H1 (cell line): ENCODE measurements at regions not wholly inside any gene's neighbourhood (a gene's known extent, or its start where the extent isn't known, plus 50 kb on each side); places are given as distances from the start of the nearest gene placed in this dataset.

ENCODE experiments used
- CTCF ChIA-PET: fragments of 300-600 bp; sonication (Branson Sonifier 250); formaldehyde crosslinking; loops from one replicate; lab custom pipeline; 2021; ENCODE audit not compliant: partially characterized antibody; lab: Charles Lee
- POLR2A ChIA-PET: fragments of 300-600 bp; sonication (Branson Sonifier 250); formaldehyde crosslinking; loops from one replicate; lab custom pipeline; 2021; ENCODE audit warnings: inconsistent platforms; ENCODE audit not compliant: partially characterized antibody; lab: Charles Lee
- DNase-seq, 2 experiments: peaks; one replicate each; pipeline versions ENCODE4 v3.0.0 to v3.0.0-alpha.2; 2010 to 2022; ENCODE audit warnings: low spot score in 2 of 2, low read depth in 1 of 2, mixed read lengths in 1 of 2
- FAIRE-seq: peaks from 2 replicates; lab custom pipeline; 2011; peaks lifted over from hg19 to GRCh38; lab: Jason Lieb, UNC
- H2AFZ ChIP-seq: 2 replicates; pipeline ENCODE4 v1.8.1; 2012; ENCODE audit warnings: low read length, inconsistent platforms
- H2AK5ac ChIP-seq: 2 replicates; pipeline ENCODE4 v1.6.1; 2013; ENCODE audit warnings: low read depth, low read length
- H2BK120ac ChIP-seq: replicated peaks from 2 replicates; pipeline ENCODE3; 2013; ENCODE audit warnings: low read depth, low read length, inconsistent platforms
- H2BK12ac ChIP-seq: 2 replicates; pipeline ENCODE4 v1.6.1; 2013; ENCODE audit warnings: low read depth, low read length
- H2BK15ac ChIP-seq: 2 replicates; pipeline ENCODE4 v1.6.1; 2013; ENCODE audit warnings: low read length
- H2BK20ac ChIP-seq: 2 replicates; pipeline ENCODE4 v1.6.1; 2013; ENCODE audit warnings: low read length
- H2BK5ac ChIP-seq: 2 replicates; pipeline ENCODE4 v1.6.1; 2013; ENCODE audit warnings: low read depth, low read length
- H3K14ac ChIP-seq: 2 replicates; pipeline ENCODE4 v1.6.1; 2013; ENCODE audit warnings: inconsistent platforms; ENCODE audit not compliant: insufficient read length
- H3K18ac ChIP-seq: 2 replicates; pipeline ENCODE4 v1.6.1; 2013; ENCODE audit warnings: low read length; ENCODE audit errors: extremely low read depth
- H3K23ac ChIP-seq: 2 replicates; pipeline ENCODE4 v1.6.1; 2013; ENCODE audit warnings: inconsistent platforms; ENCODE audit not compliant: insufficient read length
- H3K23me2 ChIP-seq: 2 replicates; pipeline ENCODE4 v1.6.1; 2013; ENCODE audit warnings: low read depth, low read length
- H3K27ac ChIP-seq: 2 replicates; pipeline ENCODE4 v1.6.1; 2011; ENCODE audit warnings: low read depth, low read length, inconsistent platforms
- H3K27me3 ChIP-seq, 4 experiments: replicated peaks in 1 of 4; 1 replicate in 1 of 4; 2 replicates in 3 of 4; pipeline versions ENCODE4 v1.6.1 to v1.8.1; 2011 to 2013; ENCODE audit warnings: low read length in 3 of 4, mild to moderate bottlenecking in 3 of 4, inconsistent platforms in 2 of 4, mixed read lengths in 2 of 4, moderate library complexity in 1 of 4; ENCODE audit not compliant: control insufficient read depth in 3 of 4, insufficient read depth in 3 of 4; ENCODE audit errors: extremely low read depth in 1 of 4
- H3K36me3 ChIP-seq, 4 experiments: 2 replicates each; pipeline versions ENCODE4 v1.6.1 to v1.8.1; 2011 to 2013; ENCODE audit warnings: mild to moderate bottlenecking in 4 of 4, low read length in 3 of 4, moderate library complexity in 2 of 4, control low read depth in 1 of 4, inconsistent platforms in 1 of 4; ENCODE audit not compliant: insufficient read depth in 4 of 4, control insufficient read depth in 2 of 4
- H3K4ac ChIP-seq: replicated peaks from 2 replicates; pipeline ENCODE3; 2013; ENCODE audit warnings: low read length, low read depth, mixed read lengths, inconsistent platforms; ENCODE audit not compliant: insufficient read length
- H3K4me1 ChIP-seq, 4 experiments: replicated peaks in 1 of 4; 1 replicate in 1 of 4; 2 replicates in 3 of 4; pipeline versions ENCODE4 v1.6.1 to v1.8.1; 2011 to 2013; ENCODE audit warnings: low read length in 3 of 4, inconsistent platforms in 2 of 4, mixed read lengths in 1 of 4; ENCODE audit not compliant: insufficient read depth in 4 of 4, control insufficient read depth in 3 of 4
- H3K4me2 ChIP-seq, 2 experiments: 2 replicates each; pipeline versions ENCODE4 v1.6.1 to v1.8.1; 2011 to 2013; ENCODE audit warnings: low read depth in 2 of 2, low read length in 2 of 2, control low read depth in 1 of 2, inconsistent platforms in 1 of 2, mild to moderate bottlenecking in 1 of 2; ENCODE audit not compliant: insufficient read depth in 1 of 2
- H3K4me3 ChIP-seq, 4 experiments: fragments of 200-600, 300-600 bp in 1 of 4; sonication (generic), shearing (Covaris generic), sonication (Bioruptor Twin) in 1 of 4; 2 replicates each; pipeline versions ENCODE4 v1.5.1 to v1.8.1; 2011 to 2016; ENCODE audit warnings: low read length in 4 of 4, low read depth in 3 of 4, control low read depth in 2 of 4, inconsistent platforms in 2 of 4, mild to moderate bottlenecking in 2 of 4, mixed read lengths in 1 of 4, moderate library complexity in 1 of 4; ENCODE audit not compliant: insufficient read depth in 2 of 4; ENCODE audit errors: extremely low read depth in 1 of 4
- H3K56ac ChIP-seq: replicated peaks from 2 replicates; pipeline ENCODE3; 2013; ENCODE audit warnings: low read depth, mild to moderate bottlenecking, mixed read lengths, low read length, inconsistent platforms; ENCODE audit not compliant: insufficient read length
- H3K79me1 ChIP-seq: 2 replicates; pipeline ENCODE4 v1.6.1; 2013; ENCODE audit warnings: low read depth, low read length, control low read depth
- H3K79me2 ChIP-seq, 2 experiments: 2 replicates each; pipeline versions ENCODE4 v1.6.1 to v1.8.1; 2012 to 2013; ENCODE audit warnings: low read length in 2 of 2, mild to moderate bottlenecking in 2 of 2, inconsistent platforms in 1 of 2; ENCODE audit not compliant: insufficient read depth in 2 of 2, control insufficient read depth in 1 of 2
- H3K9ac ChIP-seq, 4 experiments: replicated peaks in 1 of 4; 1 replicate in 1 of 4; 2 replicates in 3 of 4; pipeline versions ENCODE4 v1.6.1 to v1.8.1; 2011 to 2013; ENCODE audit warnings: low read depth in 3 of 4, low read length in 3 of 4, control low read depth in 2 of 4, mild to moderate bottlenecking in 2 of 4, moderate library complexity in 2 of 4, inconsistent platforms in 1 of 4; ENCODE audit errors: extremely low read depth in 1 of 4
- H3K9me3 ChIP-seq, 2 experiments: 2 replicates each; pipeline versions ENCODE4 v1.6.1 to v1.8.1; 2012 to 2013; ENCODE audit warnings: mild to moderate bottlenecking in 2 of 2, moderate library complexity in 2 of 2, control low read depth in 1 of 2, inconsistent platforms in 1 of 2, low read depth in 1 of 2, low read length in 1 of 2, mixed read lengths in 1 of 2; ENCODE audit not compliant: insufficient read depth in 2 of 2
- H4K20me1 ChIP-seq, 2 experiments: replicated peaks in 1 of 2; 2 replicates each; pipeline versions ENCODE3 to v1.8.1; 2011 to 2013; ENCODE audit warnings: inconsistent platforms in 2 of 2, low read length in 2 of 2, mild to moderate bottlenecking in 1 of 2; ENCODE audit not compliant: insufficient read depth in 2 of 2, control insufficient read depth in 1 of 2
- H4K5ac ChIP-seq: 2 replicates; pipeline ENCODE4 v1.6.1; 2013; ENCODE audit warnings: low read length, low read depth, mixed read lengths, inconsistent platforms; ENCODE audit not compliant: insufficient read length
- H4K8ac ChIP-seq: 2 replicates; pipeline ENCODE4 v1.8.0; 2013; ENCODE audit warnings: mild to moderate bottlenecking, moderate library complexity, low read length, inconsistent platforms; ENCODE audit not compliant: insufficient read depth; ENCODE audit errors: extremely low read depth
- H4K91ac ChIP-seq: replicated peaks from 2 replicates; pipeline ENCODE3; 2013; ENCODE audit warnings: low read length, mixed read lengths, inconsistent platforms; ENCODE audit not compliant: insufficient read length
- CHD1 ChIP-seq: IDR thresholded peaks from 2 replicates; pipeline ENCODE4 v1.6.1; 2012; ENCODE audit warnings: low read depth, low read length, improper control_type of control experiment
- SP1 ChIP-seq: IDR thresholded peaks from 2 replicates; pipeline ENCODE4 v1.6.1; 2011; ENCODE audit warnings: low read depth, low read length
- WGBS, 2 experiments: shearing (Covaris generic) in 1 of 2; methylation state at CpG; one replicate each; pipeline versions ENCODE4 v1.1.6 to v1.1.7; 2013 to 2015; ENCODE audit warnings: low lambda C conversion rate in 2 of 2, mixed read lengths in 2 of 2, inconsistent platforms in 1 of 2, low coverage in 1 of 2, missing lambda C conversion rate in 1 of 2; ENCODE audit not compliant: insufficient replicate concordance in 2 of 2, insufficient coverage in 1 of 2, insufficient read length in 1 of 2; ENCODE audit errors: extremely low coverage in 1 of 2, missing lambda C conversion rate in 1 of 2; 5-methylcytosine and 5-hydroxymethylcytosine counted together

GRCh38 chr10:28980264-28980663, 302.9 kb downstream of the BAMBI start:
- no peak overlapping the region for H3K4ac ChIP-seq
- no peaks in the 10 kb centered on the region for H3K36me3 ChIP-seq
- no peak overlapping the region for H2AFZ ChIP-seq
- H2BK20ac ChIP-seq = no peak overlapping the region
- no peak overlapping the region for H3K23ac ChIP-seq
- no peaks in the 10 kb centered on the region for H3K27me3 ChIP-seq
- H2AK5ac ChIP-seq = no peak overlapping the region
- H4K91ac ChIP-seq = no peak overlapping the region
- H2BK12ac ChIP-seq = no peak overlapping the region
- no peak overlapping the region for H3K56ac ChIP-seq
- no peak overlapping the region for H3K18ac ChIP-seq
- no peak overlapping the region for H4K8ac ChIP-seq
- WGBS, 2 experiments = 98% methylated on average over 2 of the region's 2 CpGs; no CpG with 5 or more reads in 1 of the 2 experiments
- no peak for DNase-seq
- no peak overlapping the region for H3K4me2 ChIP-seq
- H2BK15ac ChIP-seq = no peak overlapping the region
- H3K23me2 ChIP-seq = no peaks in the 10 kb centered on the region
- H3K4me3 ChIP-seq = no peak overlapping the region
- H3K79me2 ChIP-seq = no peaks in the 10 kb centered on the region
- TF ChIP-seq CHD1 (no peak), SP1 (peak; percentile 64)
- TF ChIP-seq, all 59 proteins: peak for 1
- no peak overlapping the region for H3K27ac ChIP-seq
- H3K9me3 ChIP-seq = no peaks in the 10 kb centered on the region
- ChIA-PET POLR2A (no interaction called here), CTCF (interaction anchor here (1.4 to 2.0 kb wide), 3 partner anchors 11 to 41 kb away, joined by 3 to 6 read pairs (median 6); no protein-coding TSS in a partner anchor)
- FAIRE-seq = no peak
- H3K9ac ChIP-seq = no peak overlapping the region
- H3K14ac ChIP-seq = no peak overlapping the region
- no peak overlapping the region for H2BK120ac ChIP-seq
- H3K4me1 ChIP-seq = peaks cover 0 to 7% (median 2%) of the 10 kb centered on the region in 4 experiments; a peak in 2 of 7 replicates
- H4K20me1 ChIP-seq = no peaks in the 10 kb centered on the region
- no peaks in the 10 kb centered on the region for H3K79me1 ChIP-seq
- H2BK5ac ChIP-seq = no peak overlapping the region
- H4K5ac ChIP-seq = no peak overlapping the region
